ENCODE measurements at regions not wholly inside any gene's neighbourhood (a gene's known extent, or its start where the extent isn't known, plus 50 kb on each side); places are given as distances from the start of the nearest gene placed in this dataset.

- FAIRE-seq, result no peak
- TF ChIP-seq POU2F2 (IDR thresholded peaks at IDR 0.05; ENCODE audit: low read depth, low read length) (no peak), POLR2A (IDR thresholded peaks at IDR 0.05; ENCODE audit: low read depth, low read length) (no peak), PAX5 (IDR thresholded peaks at IDR 0.05; ENCODE audit: insufficient read depth, low read length, severe bottlenecking) (no peak), TAF1 (IDR thresholded peaks at IDR 0.05; ENCODE audit: low read depth, low read length) (no peak), POLR2AphosphoS5 (IDR thresholded peaks at IDR 0.05; ENCODE audit: low read depth, low read length) (no peak), SPI1 (IDR thresholded peaks at IDR 0.05; ENCODE audit: low read depth, low read length) (no peak)
- no peak for DNase-seq (ENCODE audit: insufficient read length, low spot score)
Measured at GRCh38 chr5:39560726-39561125, 135.9 kb upstream of the DAB2 start.

- TF ChIP-seq POU2F2 (IDR thresholded peaks at IDR 0.05; ENCODE audit: low read depth, low read length) (no peak), SPI1 (IDR thresholded peaks at IDR 0.05; ENCODE audit: low read depth, low read length) (no peak), POLR2AphosphoS5 (IDR thresholded peaks at IDR 0.05; ENCODE audit: low read depth, low read length) (no peak), PAX5 (IDR thresholded peaks at IDR 0.05; ENCODE audit: insufficient read depth, low read length, severe bottlenecking) (no peak), POLR2A (IDR thresholded peaks at IDR 0.05; ENCODE audit: low read depth, low read length) (no peak)
- DNase-seq (ENCODE audit: insufficient read length, low spot score), result no peak
- no peak for FAIRE-seq
Measured at GRCh38 chr5:39559923-39560322, 135.1 kb upstream of the DAB2 start.

GRCh38 chr5:39558541-39558940 is 133.8 kb upstream of the DAB2 start:
- no peak for TF ChIP-seq POLR2A (IDR thresholded peaks at IDR 0.05; ENCODE audit: low read depth, low read length)
- no peak for DNase-seq (ENCODE audit: insufficient read length, low spot score)
- FAIRE-seq, result no peak

DNA sequence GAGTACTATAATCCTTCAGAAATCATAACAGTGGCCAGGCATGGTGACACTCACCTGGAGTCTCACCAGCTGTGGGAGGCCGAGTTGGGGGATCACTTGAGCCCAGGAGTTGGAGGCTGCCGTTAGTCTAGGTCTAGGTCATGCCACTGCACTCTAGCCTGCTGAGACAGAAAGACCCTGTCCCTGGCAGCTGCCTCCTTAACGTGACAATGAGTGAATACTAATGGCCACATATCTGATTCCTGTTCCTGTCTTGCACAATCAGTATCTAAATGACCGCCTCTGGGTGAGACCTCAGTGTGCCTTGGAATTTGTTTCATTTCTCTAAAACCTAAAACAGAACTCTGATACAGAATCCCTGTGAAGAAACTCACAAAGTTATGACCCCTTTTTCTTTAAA is 131.0 kb upstream of the DAB2 start:
- no peak for TF ChIP-seq POLR2A (IDR thresholded peaks at IDR 0.05; ENCODE audit: low read depth, low read length)
- no peak for TF ChIP-seq SPI1 (IDR thresholded peaks at IDR 0.05; ENCODE audit: low read depth, low read length)
- no peak for TF ChIP-seq POLR2AphosphoS5 (IDR thresholded peaks at IDR 0.05; ENCODE audit: low read depth, low read length)
- no peak for TF ChIP-seq POU2F2 (IDR thresholded peaks at IDR 0.05; ENCODE audit: low read depth, low read length)
- no peak for TF ChIP-seq TAF1 (IDR thresholded peaks at IDR 0.05; ENCODE audit: low read depth, low read length)
- FAIRE-seq, result no peak
- no peak for DNase-seq (ENCODE audit: insufficient read length, low spot score)

GRCh38 chr5:39547553-39548154 is 122.9 kb upstream of the DAB2 start:
- FAIRE-seq (no peak), DNase-seq (ENCODE audit: insufficient read length, low spot score) (no peak)
- TF ChIP-seq POLR2A (IDR thresholded peaks at IDR 0.05; ENCODE audit: low read depth, low read length) (no peak), POLR2AphosphoS5 (IDR thresholded peaks at IDR 0.05; ENCODE audit: low read depth, low read length) (no peak), TAF1 (IDR thresholded peaks at IDR 0.05; ENCODE audit: low read depth, low read length) (no peak), PAX5 (IDR thresholded peaks at IDR 0.05; ENCODE audit: insufficient read depth, low read length, severe bottlenecking) (no peak), SPI1 (IDR thresholded peaks at IDR 0.05; ENCODE audit: low read depth, low read length) (no peak), POU2F2 (IDR thresholded peaks at IDR 0.05; ENCODE audit: low read depth, low read length) (no peak)

GRCh38 chr5:39544941-39545340 is 120.2 kb upstream of the DAB2 start:
- no peak for TF ChIP-seq SPI1 (IDR thresholded peaks at IDR 0.05; ENCODE audit: low read depth, low read length)
- TF ChIP-seq PAX5 (IDR thresholded peaks at IDR 0.05; ENCODE audit: insufficient read depth, low read length, severe bottlenecking), result no peak
- TF ChIP-seq POLR2AphosphoS5 (IDR thresholded peaks at IDR 0.05; ENCODE audit: low read depth, low read length), result no peak
- TF ChIP-seq POLR2A (IDR thresholded peaks at IDR 0.05; ENCODE audit: low read depth, low read length), result no peak
- TF ChIP-seq POU2F2 (IDR thresholded peaks at IDR 0.05; ENCODE audit: low read depth, low read length), result no peak
- no peak for TF ChIP-seq TAF1 (IDR thresholded peaks at IDR 0.05; ENCODE audit: low read depth, low read length)
- DNase-seq (ENCODE audit: insufficient read length, low spot score) (no peak), FAIRE-seq (no peak)

DNA sequence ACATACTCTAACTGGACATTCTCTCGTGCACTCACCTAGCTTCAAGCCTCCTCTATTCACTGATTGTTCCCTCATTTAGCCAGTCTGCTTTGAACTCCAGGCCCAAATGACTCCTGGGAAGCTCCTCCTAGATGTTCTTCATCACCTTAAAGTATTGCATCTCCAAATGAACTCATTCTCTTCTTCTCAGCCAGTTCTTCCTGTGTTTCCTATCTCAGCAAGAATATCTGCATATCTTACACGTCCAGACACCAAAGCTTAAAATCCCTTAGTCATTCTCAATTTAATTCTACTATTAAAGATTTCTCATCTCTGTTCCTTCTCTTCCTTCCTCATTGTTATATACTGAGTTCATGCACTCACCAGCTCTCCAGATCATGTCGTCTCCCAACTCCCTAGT is 118.6 kb upstream of the DAB2 start:
- FAIRE-seq (no peak), DNase-seq (ENCODE audit: insufficient read length, low spot score) (no peak)
- TF ChIP-seq POU2F2 (IDR thresholded peaks at IDR 0.05; ENCODE audit: low read depth, low read length), result no peak

DNA sequence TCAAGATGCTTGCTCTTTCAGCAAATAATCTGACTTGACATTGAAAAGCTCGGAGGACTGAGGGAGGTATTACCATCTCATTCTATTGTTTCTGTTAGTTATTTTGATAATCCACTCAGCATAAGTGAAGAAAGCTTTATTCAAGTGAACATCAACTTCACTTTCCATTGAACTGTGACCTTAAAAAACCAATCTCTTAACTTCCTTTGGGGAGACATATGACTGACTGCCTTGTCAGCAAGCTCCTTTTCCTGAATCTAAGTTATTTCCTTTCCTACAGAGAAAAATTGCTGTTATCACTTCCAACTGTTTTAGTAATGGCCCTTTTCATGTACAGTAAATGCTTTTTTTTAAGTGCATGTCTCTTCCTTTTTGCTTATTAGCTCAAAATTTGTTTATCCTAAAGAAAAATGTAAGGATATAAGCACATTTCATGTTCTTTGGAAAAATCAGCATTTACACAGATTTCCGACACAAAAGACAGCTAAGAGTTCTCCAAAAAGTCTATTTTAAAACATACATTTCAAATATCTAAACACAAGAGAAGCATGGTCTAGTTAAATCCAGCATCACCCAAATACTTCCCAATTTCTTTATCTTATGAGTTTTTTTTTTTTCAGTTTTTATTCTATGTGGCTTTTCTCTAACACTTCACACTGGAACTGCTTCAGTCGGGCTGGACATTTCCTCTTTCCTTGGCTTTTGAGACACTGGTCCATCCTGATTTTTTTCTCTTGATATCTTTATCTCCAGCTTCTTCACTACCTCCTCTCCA is 117.9 kb upstream of the DAB2 start:
- no peak for TF ChIP-seq SPI1 (IDR thresholded peaks at IDR 0.05; ENCODE audit: low read depth, low read length)
- no peak for TF ChIP-seq PAX5 (IDR thresholded peaks at IDR 0.05; ENCODE audit: insufficient read depth, low read length, severe bottlenecking)
- no peak for TF ChIP-seq POLR2A (IDR thresholded peaks at IDR 0.05; ENCODE audit: low read depth, low read length)
- no peak for TF ChIP-seq TAF1 (IDR thresholded peaks at IDR 0.05; ENCODE audit: low read depth, low read length)
- TF ChIP-seq POU2F2 (IDR thresholded peaks at IDR 0.05; ENCODE audit: low read depth, low read length), result no peak
- no peak for TF ChIP-seq POLR2AphosphoS5 (IDR thresholded peaks at IDR 0.05; ENCODE audit: low read depth, low read length)
- DNase-seq (ENCODE audit: insufficient read length, low spot score) (no peak), FAIRE-seq (no peak)

DNA sequence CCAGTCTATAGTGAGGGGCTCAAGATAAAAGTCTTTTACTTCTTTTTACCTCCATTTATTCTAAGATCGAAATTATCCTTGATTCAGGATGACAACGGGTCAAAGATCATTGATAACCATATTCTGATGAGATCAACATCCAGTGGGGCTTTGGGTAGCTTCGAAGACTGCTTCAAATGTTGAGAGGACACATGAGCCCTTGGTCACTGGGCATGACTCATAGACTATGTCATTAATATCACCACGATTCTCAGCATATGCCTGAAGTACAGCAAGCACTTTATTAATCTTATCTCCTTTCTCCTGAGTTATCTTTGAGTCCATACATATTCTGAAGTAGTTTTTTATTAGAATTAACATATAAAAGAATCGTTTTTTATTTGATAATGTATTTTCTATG is 117.1 kb upstream of the DAB2 start:
- TF ChIP-seq POU2F2 (IDR thresholded peaks at IDR 0.05; ENCODE audit: low read depth, low read length) (no peak), SPI1 (IDR thresholded peaks at IDR 0.05; ENCODE audit: low read depth, low read length) (no peak), POLR2AphosphoS5 (IDR thresholded peaks at IDR 0.05; ENCODE audit: low read depth, low read length) (no peak), TAF1 (IDR thresholded peaks at IDR 0.05; ENCODE audit: low read depth, low read length) (no peak), PAX5 (IDR thresholded peaks at IDR 0.05; ENCODE audit: insufficient read depth, low read length, severe bottlenecking) (no peak), POLR2A (IDR thresholded peaks at IDR 0.05; ENCODE audit: low read depth, low read length) (no peak)
- DNase-seq (ENCODE audit: insufficient read length, low spot score) (no peak), FAIRE-seq (no peak)

GRCh38 chr5:39539470-39539869 is 114.7 kb upstream of the DAB2 start:
- FAIRE-seq, result no peak
- TF ChIP-seq TAF1 (IDR thresholded peaks at IDR 0.05; ENCODE audit: low read depth, low read length) (no peak), POU2F2 (IDR thresholded peaks at IDR 0.05; ENCODE audit: low read depth, low read length) (no peak), POLR2A (IDR thresholded peaks at IDR 0.05; ENCODE audit: low read depth, low read length) (no peak)

More at GRCh38 chr5:39539470-39539869, 114.7 kb upstream of the DAB2 start:
- DNase-seq (ENCODE audit: insufficient read length, low spot score), result no peak

Measured in GM12891 (cell line).